Activated T-cell treated with anti-CD3 and anti-CD28 coated beads, Interleukin-2, amount 50 U/mL, for 72 hours (primary cell): ENCODE measurements at regions not wholly inside any gene's neighbourhood (a gene's known extent, or its start where the extent isn't known, plus 50 kb on each side); places are given as distances from the start of the nearest gene placed in this dataset.
"Not testable (repeated sequence)": the region's sequence is repeated elsewhere in the genome, so short reads cannot be mapped to it uniquely, and the experiment has no call there.

Source experiments
- ATAC-seq, 2 donors: fragments of 150-1000 bp; cut with Tn5 transposase; replicated peaks in 1 of 2; 2 replicates each; pipeline ENCODE4 v1.10.0; 2021; ENCODE audit warnings: moderate library complexity in 2 of 2, mild to moderate bottlenecking in 1 of 2
- DNase-seq, 2 donors: peaks; one replicate each; pipeline ENCODE4 v3.0.0; 2021 to 2022; ENCODE audit warnings: mixed read lengths in 1 of 2
- H3K27ac Mint-ChIP-seq: one replicate; pipeline ENCODE4 v1.8.0; 2022; ENCODE audit warnings: mild to moderate bottlenecking, moderate library complexity, mixed read lengths
- H3K27me3 Mint-ChIP-seq: one replicate; pipeline ENCODE4 v1.8.0; 2022; ENCODE audit warnings: low read depth, mixed read lengths
- H3K36me3 Mint-ChIP-seq, 2 donors: one replicate each; pipeline ENCODE4 v1.8.0; 2022; ENCODE audit warnings: mixed read lengths in 2 of 2, mild to moderate bottlenecking in 1 of 2; ENCODE audit not compliant: insufficient read depth in 2 of 2
- H3K4me1 Mint-ChIP-seq: one replicate; pipeline ENCODE4 v1.8.0; 2022; ENCODE audit warnings: low read depth, mixed read lengths
- H3K4me3 Mint-ChIP-seq, 2 donors: one replicate each; pipeline ENCODE4 v1.8.0; 2022; ENCODE audit warnings: mild to moderate bottlenecking in 2 of 2, mixed read lengths in 2 of 2, moderate library complexity in 2 of 2
- H3K9me3 Mint-ChIP-seq, 2 donors: one replicate each; pipeline ENCODE4 v1.8.0; 2022; ENCODE audit warnings: mixed read lengths in 2 of 2

GRCh38 chr1:168405906-168406549 is 125.4 kb downstream of the TBX19 start:
- ATAC-seq (no peak), DNase-seq (no peak)
- no peak overlapping the region for H3K4me3 Mint-ChIP-seq
- H3K4me1 Mint-ChIP-seq: peaks cover 42% of the 10 kb centered on the region
- H3K27me3 Mint-ChIP-seq: peaks cover under 1% of the 10 kb centered on the region
- peaks cover 1 to 2% of the 10 kb centered on the region in 2 donors for H3K9me3 Mint-ChIP-seq
- no peak overlapping the region for H3K27ac Mint-ChIP-seq
- peaks cover 2 to 5% of the 10 kb centered on the region in 2 donors for H3K36me3 Mint-ChIP-seq

- DNase-seq: no peak
- Mint-ChIP-seq H3K4me3 (no peak overlapping the region), H3K27me3 (peaks cover 8% of the 10 kb centered on the region), H3K36me3 (peaks cover 2 to 3% of the 10 kb centered on the region in 2 donors), H3K9me3 (peaks cover 0 to 1% of the 10 kb centered on the region in 2 donors), H3K27ac (no peak overlapping the region), H3K4me1 (peaks cover 31% of the 10 kb centered on the region)
- no peak for ATAC-seq
Measured at GRCh38 chr1:168403140-168403539, 122.5 kb downstream of the TBX19 start.

- not testable (repeated sequence) for H3K4me3 Mint-ChIP-seq, H3K27ac Mint-ChIP-seq, H3K9me3 Mint-ChIP-seq, H3K36me3 Mint-ChIP-seq, ATAC-seq, H3K27me3 Mint-ChIP-seq, DNase-seq
- H3K4me1 Mint-ChIP-seq: peaks cover 26% of the 10 kb centered on the region
Measured at GRCh38 chr1:168402466-168402865, 121.8 kb downstream of the TBX19 start.

- Mint-ChIP-seq H3K4me3 (no peak overlapping the region), H3K36me3 (peaks cover 0 to 3% of the 10 kb centered on the region in 2 donors), H3K27ac (no peak overlapping the region), H3K27me3 (peaks cover 8% of the 10 kb centered on the region), H3K4me1 (peaks cover 18% of the 10 kb centered on the region), H3K9me3 (no peaks in the 10 kb centered on the region)
- DNase-seq (no peak), ATAC-seq (no peak)
Measured at GRCh38 chr1:168401341-168401740, 120.7 kb downstream of the TBX19 start.

GRCh38 chr1:168400139-168400538 is 119.5 kb downstream of the TBX19 start:
- DNase-seq: no peak
- Mint-ChIP-seq H3K4me3 (no peak overlapping the region), H3K4me1 (peaks cover 18% of the 10 kb centered on the region), H3K27ac (no peak overlapping the region), H3K27me3 (peaks cover 8% of the 10 kb centered on the region), H3K36me3 (no peaks in the 10 kb centered on the region), H3K9me3 (no peaks in the 10 kb centered on the region)
- ATAC-seq: peak; percentile 36 to 62

GRCh38 chr1:168397806-168398205 is 117.1 kb downstream of the TBX19 start:
- Mint-ChIP-seq H3K4me3 (no peak overlapping the region), H3K9me3 (no peaks in the 10 kb centered on the region), H3K27me3 (peaks cover 9% of the 10 kb centered on the region), H3K27ac (no peak overlapping the region), H3K4me1 (peaks cover 22% of the 10 kb centered on the region), H3K36me3 (no peaks in the 10 kb centered on the region)
- ATAC-seq (no peak), DNase-seq (no peak)

GRCh38 chr1:168396940-168397684 is 116.4 kb downstream of the TBX19 start:
- Mint-ChIP-seq H3K27me3 (peaks cover 16% of the 10 kb centered on the region), H3K36me3 (no peaks in the 10 kb centered on the region), H3K27ac (no peak overlapping the region), H3K4me1 (peaks cover 29% of the 10 kb centered on the region), H3K9me3 (no peaks in the 10 kb centered on the region), H3K4me3 (no peak overlapping the region)
- DNase-seq (no peak), ATAC-seq (no peak)

- ATAC-seq (no peak), DNase-seq (no peak)
- peaks cover 18% of the 10 kb centered on the region for H3K27me3 Mint-ChIP-seq
Measured at GRCh38 chr1:168396508-168396907, 115.8 kb downstream of the TBX19 start.

GRCh38 chr1:168394858-168395257 is 114.2 kb downstream of the TBX19 start:
- Mint-ChIP-seq H3K36me3 (no peaks in the 10 kb centered on the region), H3K27me3 (peaks cover 10% of the 10 kb centered on the region), H3K27ac (no peak overlapping the region), H3K4me1 (peaks cover 32% of the 10 kb centered on the region), H3K4me3 (no peak overlapping the region), H3K9me3 (no peaks in the 10 kb centered on the region)
- ATAC-seq (no peak), DNase-seq (no peak)

More at GRCh38 chr1:168396508-168396907, 115.8 kb downstream of the TBX19 start:
- Mint-ChIP-seq H3K4me1 (peaks cover 32% of the 10 kb centered on the region), H3K4me3 (no peak overlapping the region), H3K9me3 (no peaks in the 10 kb centered on the region), H3K36me3 (no peaks in the 10 kb centered on the region), H3K27ac (no peak overlapping the region)

GRCh38 chr1:168392958-168393549 is 112.4 kb downstream of the TBX19 start:
- no peak for ATAC-seq
- no peaks in the 10 kb centered on the region for H3K36me3 Mint-ChIP-seq
- no peak for DNase-seq
- peaks cover 23% of the 10 kb centered on the region for H3K27me3 Mint-ChIP-seq
- H3K27ac Mint-ChIP-seq: no peak overlapping the region
- H3K4me3 Mint-ChIP-seq: no peak overlapping the region
- no peaks in the 10 kb centered on the region for H3K9me3 Mint-ChIP-seq
- peaks cover 21% of the 10 kb centered on the region for H3K4me1 Mint-ChIP-seq

GRCh38 chr1:168391851-168392681 is 111.4 kb downstream of the TBX19 start:
- Mint-ChIP-seq H3K4me3 (peak overlapping the region in 1 of 2 donors; percentile 9), H3K4me1 (peaks cover 29% of the 10 kb centered on the region), H3K27ac (no peak overlapping the region), H3K36me3 (no peaks in the 10 kb centered on the region), H3K27me3 (peaks cover 25% of the 10 kb centered on the region), H3K9me3 (no peaks in the 10 kb centered on the region)
- no peak for DNase-seq
- no peak for ATAC-seq

- H3K4me1 Mint-ChIP-seq: peaks cover 32% of the 10 kb centered on the region
- H3K27ac Mint-ChIP-seq: no peak overlapping the region
- H3K4me3 Mint-ChIP-seq: no peak overlapping the region
- peaks cover 31% of the 10 kb centered on the region for H3K27me3 Mint-ChIP-seq
- H3K9me3 Mint-ChIP-seq: no peaks in the 10 kb centered on the region
- DNase-seq (no peak), ATAC-seq (no peak)
- no peaks in the 10 kb centered on the region for H3K36me3 Mint-ChIP-seq
Measured at GRCh38 chr1:168390271-168390670, 109.6 kb downstream of the TBX19 start.
